IPS-20b (cell line): ENCODE measurements at regions not wholly inside any gene's neighbourhood (a gene's known extent, or its start where the extent isn't known, plus 50 kb on each side); places are given as distances from the start of the nearest gene placed in this dataset.

Experiments
- H3K27ac ChIP-seq: one replicate; pipeline ENCODE4 v1.5.1; 2013; ENCODE audit warnings: low read length
- H3K27me3 ChIP-seq: 2 replicates; pipeline ENCODE4 v1.6.1; 2013; ENCODE audit warnings: mild to moderate bottlenecking, low read length, inconsistent platforms; ENCODE audit not compliant: insufficient read depth
- H3K36me3 ChIP-seq: 2 replicates; pipeline ENCODE4 v1.6.1; 2013; ENCODE audit warnings: low read depth, mild to moderate bottlenecking, inconsistent platforms, low read length, moderate library complexity; ENCODE audit not compliant: insufficient read depth
- H3K4me1 ChIP-seq: 2 replicates; pipeline ENCODE4 v1.6.1; 2013; ENCODE audit warnings: mild to moderate bottlenecking, control low read depth, inconsistent platforms, low read length, moderate library complexity; ENCODE audit not compliant: insufficient read depth
- H3K4me3 ChIP-seq: 2 replicates; pipeline ENCODE4 v1.5.1; 2013; ENCODE audit warnings: mild to moderate bottlenecking, low read length, inconsistent platforms
- H3K9ac ChIP-seq: 2 replicates; pipeline ENCODE4 v1.6.1; 2013; ENCODE audit warnings: low read depth, mild to moderate bottlenecking, inconsistent platforms, low read length, moderate library complexity
- H3K9me3 ChIP-seq: 2 replicates; pipeline ENCODE4 v1.6.1; 2013; ENCODE audit warnings: mild to moderate bottlenecking, low read depth, low read length, inconsistent platforms; ENCODE audit not compliant: insufficient read depth

- Histone ChIP-seq H3K4me1 (peaks cover 5% of the 10 kb centered on the region), H3K9me3 (no peaks in the 10 kb centered on the region), H3K36me3 (no peaks in the 10 kb centered on the region), H3K9ac (no peak overlapping the region), H3K4me3 (no peak overlapping the region), H3K27me3 (no peaks in the 10 kb centered on the region), H3K27ac (no peak overlapping the region)
These were observed 435.6 kb downstream of the CCSER2 start for GRCh38 chr10:84763965-84764364.

- no peaks in the 10 kb centered on the region for H3K36me3 ChIP-seq
- H3K27ac ChIP-seq, result no peak overlapping the region
- H3K4me1 ChIP-seq, result peaks cover 5% of the 10 kb centered on the region
- H3K27me3 ChIP-seq, result no peaks in the 10 kb centered on the region
- H3K9ac ChIP-seq, result no peak overlapping the region
- no peaks in the 10 kb centered on the region for H3K9me3 ChIP-seq
- H3K4me3 ChIP-seq, result no peak overlapping the region
These were observed 436.7 kb downstream of the CCSER2 start for GRCh38 chr10:84765086-84765485.

- Histone ChIP-seq H3K4me3 (no peak overlapping the region), H3K4me1 (peaks cover 5% of the 10 kb centered on the region), H3K27ac (no peak overlapping the region), H3K9me3 (no peaks in the 10 kb centered on the region), H3K9ac (no peak overlapping the region), H3K36me3 (no peaks in the 10 kb centered on the region), H3K27me3 (no peaks in the 10 kb centered on the region)
These were observed 437.3 kb downstream of the CCSER2 start for GRCh38 chr10:84765656-84766055.

GRCh38 chr10:84766923-84767322 is 438.5 kb downstream of the CCSER2 start:
- no peaks in the 10 kb centered on the region for H3K9me3 ChIP-seq
- H3K27ac ChIP-seq, result no peak overlapping the region
- H3K4me3 ChIP-seq, result no peak overlapping the region
- peaks cover 5% of the 10 kb centered on the region for H3K4me1 ChIP-seq
- H3K9ac ChIP-seq, result no peak overlapping the region
- H3K36me3 ChIP-seq, result no peaks in the 10 kb centered on the region
- no peaks in the 10 kb centered on the region for H3K27me3 ChIP-seq

GRCh38 chr10:84768132-84768531 is 439.7 kb downstream of the CCSER2 start:
- Histone ChIP-seq H3K27ac (no peak overlapping the region), H3K4me1 (no peaks in the 10 kb centered on the region; the same call in 1 of the 2 replicates), H3K36me3 (no peaks in the 10 kb centered on the region), H3K9ac (no peak overlapping the region), H3K4me3 (no peak overlapping the region), H3K27me3 (no peaks in the 10 kb centered on the region), H3K9me3 (no peaks in the 10 kb centered on the region)

GRCh38 chr10:84770824-84771223 is 442.4 kb downstream of the CCSER2 start:
- no peak overlapping the region for H3K9ac ChIP-seq
- H3K4me3 ChIP-seq, result no peak overlapping the region
- no peaks in the 10 kb centered on the region for H3K4me1 ChIP-seq
- H3K27ac ChIP-seq, result no peak overlapping the region
- H3K36me3 ChIP-seq, result no peaks in the 10 kb centered on the region
- no peaks in the 10 kb centered on the region for H3K9me3 ChIP-seq
- H3K27me3 ChIP-seq, result no peaks in the 10 kb centered on the region

GRCh38 chr10:84783386-84783785 is 455.0 kb downstream of the CCSER2 start:
- H3K27me3 ChIP-seq, result no peaks in the 10 kb centered on the region

GRCh38 chr10:84783909-84784308 is 455.5 kb downstream of the CCSER2 start:
- H3K27ac ChIP-seq, result no peak overlapping the region
- H3K9me3 ChIP-seq, result no peaks in the 10 kb centered on the region
- no peak overlapping the region for H3K4me3 ChIP-seq
- no peaks in the 10 kb centered on the region for H3K27me3 ChIP-seq
- H3K4me1 ChIP-seq, result no peaks in the 10 kb centered on the region
- no peaks in the 10 kb centered on the region for H3K36me3 ChIP-seq
- H3K9ac ChIP-seq, result no peak overlapping the region

More at GRCh38 chr10:84783386-84783785, 455.0 kb downstream of the CCSER2 start:
- no peak overlapping the region for H3K27ac ChIP-seq
- H3K4me1 ChIP-seq, result no peaks in the 10 kb centered on the region
- no peaks in the 10 kb centered on the region for H3K36me3 ChIP-seq
- no peak overlapping the region for H3K9ac ChIP-seq
- no peak overlapping the region for H3K4me3 ChIP-seq
- H3K9me3 ChIP-seq, result no peaks in the 10 kb centered on the region

GRCh38 chr10:84784749-84785148 is 456.4 kb downstream of the CCSER2 start:
- Histone ChIP-seq H3K27ac (no peak overlapping the region), H3K4me3 (no peak overlapping the region), H3K36me3 (no peaks in the 10 kb centered on the region), H3K9me3 (no peaks in the 10 kb centered on the region), H3K4me1 (no peaks in the 10 kb centered on the region), H3K9ac (no peak overlapping the region), H3K27me3 (no peaks in the 10 kb centered on the region)

GRCh38 chr10:84789026-84789425 is 460.6 kb downstream of the CCSER2 start:
- Histone ChIP-seq H3K27ac (no peak overlapping the region), H3K4me1 (no peaks in the 10 kb centered on the region), H3K9ac (no peak overlapping the region), H3K36me3 (no peaks in the 10 kb centered on the region), H3K4me3 (no peak overlapping the region), H3K9me3 (no peaks in the 10 kb centered on the region), H3K27me3 (no peaks in the 10 kb centered on the region)

- H3K27ac ChIP-seq, result no peak overlapping the region
- H3K4me3 ChIP-seq, result no peak overlapping the region
- no peak overlapping the region for H3K9ac ChIP-seq
- no peaks in the 10 kb centered on the region for H3K36me3 ChIP-seq
- H3K27me3 ChIP-seq, result no peaks in the 10 kb centered on the region
- H3K4me1 ChIP-seq, result no peaks in the 10 kb centered on the region
- H3K9me3 ChIP-seq, result no peaks in the 10 kb centered on the region
These were observed 469.9 kb downstream of the CCSER2 start for GRCh38 chr10:84798312-84798711.

- Histone ChIP-seq H3K4me3 (no peak overlapping the region), H3K9me3 (no peaks in the 10 kb centered on the region), H3K36me3 (no peaks in the 10 kb centered on the region), H3K4me1 (no peaks in the 10 kb centered on the region), H3K27me3 (no peaks in the 10 kb centered on the region), H3K27ac (no peak overlapping the region), H3K9ac (no peak overlapping the region)
These were observed 472.8 kb downstream of the CCSER2 start for GRCh38 chr10:84801156-84801555.

GRCh38 chr10:84801916-84802315 is 473.5 kb downstream of the CCSER2 start:
- H3K4me1 ChIP-seq, result no peaks in the 10 kb centered on the region
- no peaks in the 10 kb centered on the region; the same call in 1 of the 2 replicates for H3K9me3 ChIP-seq
- no peak overlapping the region for H3K9ac ChIP-seq
- no peaks in the 10 kb centered on the region for H3K27me3 ChIP-seq
- no peaks in the 10 kb centered on the region for H3K36me3 ChIP-seq
- H3K4me3 ChIP-seq, result no peak overlapping the region
- H3K27ac ChIP-seq, result no peak overlapping the region
